Lower lobe of right lung (tissue), 2 donors: ENCODE measurements at regions not wholly inside any gene's neighbourhood (a gene's known extent, or its start where the extent isn't known, plus 50 kb on each side); places are given as distances from the start of the nearest gene placed in this dataset.

Experiments used
- ATAC-seq, 2 donors: fragments of 200-7000 bp; cut with Tn5 transposase; one replicate each; pipeline ENCODE4 v1.9.1; 2020 to 2022; ENCODE audit warnings: mild to moderate bottlenecking in 2 of 2, moderate library complexity in 2 of 2
- DNase-seq: peaks from one replicate; pipeline ENCODE4 v3.0.0-alpha.2; 2020
- H3K27ac ChIP-seq: fragments of 200-600 bp; one replicate; pipeline ENCODE4 v1.8.0; 2022
- H3K27me3 ChIP-seq: fragments of 200-600 bp; one replicate; pipeline ENCODE4 v1.8.0; 2022; ENCODE audit warnings: low read depth
- H3K36me3 ChIP-seq: fragments of 200-600 bp; one replicate; pipeline ENCODE4 v1.8.0; 2022; ENCODE audit warnings: mild to moderate bottlenecking
- H3K4me1 ChIP-seq: fragments of 200-600 bp; one replicate; pipeline ENCODE4 v1.8.0; 2022
- H3K4me3 ChIP-seq: fragments of 200-600 bp; one replicate; pipeline ENCODE4 v1.8.0; 2022; ENCODE audit warnings: mild to moderate bottlenecking
- H3K9me3 ChIP-seq: fragments of 200-600 bp; one replicate; pipeline ENCODE4 v1.8.0; 2022
- CTCF ChIP-seq: fragments of 200-600 bp; IDR thresholded peaks from one replicate; pipeline ENCODE4 v1.8.0; 2022; ENCODE audit warnings: antibody characterized with exemption, mild to moderate bottlenecking
- intact Hi-C: fragments of 100-400 bp; cut with DNase I; formaldehyde crosslinking; loops from one replicate; pipeline ENCODE4 v1.11.0; 2022
- donor health status: DM: no; HTN: yes; CAD: no; lungs with severe emphysema.

- Histone ChIP-seq H3K27me3 (no peaks in the 10 kb centered on the region), H3K9me3 (no peaks in the 10 kb centered on the region), H3K4me1 (no peaks in the 10 kb centered on the region), H3K27ac (no peak overlapping the region), H3K36me3 (no peaks in the 10 kb centered on the region), H3K4me3 (no peak overlapping the region)
- intact Hi-C loops, result no loop called here
- ATAC-seq, result no peak
- TF ChIP-seq CTCF, result no peak
- DNase-seq, result no peak
Measured at GRCh38 chr5:18236386-18236785, 602.1 kb downstream of the TAF11L14 start.

GRCh38 chr5:18238321-18238720, 604.1 kb downstream of the TAF11L14 start:
- Histone ChIP-seq H3K27ac (no peak overlapping the region), H3K9me3 (no peaks in the 10 kb centered on the region), H3K27me3 (no peaks in the 10 kb centered on the region), H3K4me3 (no peak overlapping the region), H3K36me3 (no peaks in the 10 kb centered on the region), H3K4me1 (no peaks in the 10 kb centered on the region)
- no peak for ATAC-seq
- no peak for TF ChIP-seq CTCF
- no peak for DNase-seq
- intact Hi-C loops, result no loop called here

- no peaks in the 10 kb centered on the region for H3K36me3 ChIP-seq
- no peaks in the 10 kb centered on the region for H3K9me3 ChIP-seq
- DNase-seq, result no peak
- intact Hi-C loops, result no loop called here
- no peak overlapping the region for H3K4me3 ChIP-seq
- ATAC-seq, result no peak
- no peaks in the 10 kb centered on the region for H3K4me1 ChIP-seq
- H3K27ac ChIP-seq, result no peak overlapping the region
- TF ChIP-seq CTCF, result no peak
- no peaks in the 10 kb centered on the region for H3K27me3 ChIP-seq
Measured at GRCh38 chr5:18240971-18241370, 606.7 kb downstream of the TAF11L14 start.

GRCh38 chr5:18243846-18244245, 609.6 kb downstream of the TAF11L14 start:
- no peak for TF ChIP-seq CTCF
- ATAC-seq (no peak), DNase-seq (no peak)
- Histone ChIP-seq H3K36me3 (no peaks in the 10 kb centered on the region), H3K4me3 (no peak overlapping the region), H3K27ac (no peak overlapping the region), H3K4me1 (no peaks in the 10 kb centered on the region), H3K27me3 (no peaks in the 10 kb centered on the region), H3K9me3 (no peaks in the 10 kb centered on the region)
- intact Hi-C loops, result no loop called here

GRCh38 chr5:18244309-18244708, 610.0 kb downstream of the TAF11L14 start:
- no peak overlapping the region for H3K4me3 ChIP-seq
- H3K4me1 ChIP-seq, result no peaks in the 10 kb centered on the region
- ATAC-seq, result no peak
- no peaks in the 10 kb centered on the region for H3K36me3 ChIP-seq
- intact Hi-C loops, result no loop called here
- no peaks in the 10 kb centered on the region for H3K27me3 ChIP-seq
- TF ChIP-seq CTCF, result no peak
- no peak overlapping the region for H3K27ac ChIP-seq
- DNase-seq, result no peak
- no peaks in the 10 kb centered on the region for H3K9me3 ChIP-seq

GRCh38 chr5:18252559-18252958, 618.3 kb downstream of the TAF11L14 start:
- H3K4me1 ChIP-seq, result no peaks in the 10 kb centered on the region
- H3K4me3 ChIP-seq, result no peak overlapping the region
- intact Hi-C loops, result no loop called here
- H3K9me3 ChIP-seq, result no peaks in the 10 kb centered on the region
- no peak for DNase-seq
- no peaks in the 10 kb centered on the region for H3K36me3 ChIP-seq
- no peak for TF ChIP-seq CTCF
- no peak overlapping the region for H3K27ac ChIP-seq
- no peaks in the 10 kb centered on the region for H3K27me3 ChIP-seq
- no peak for ATAC-seq
